Activated CD4-positive, alpha-beta T cell treated with anti-CD3 and anti-CD28 coated beads, Interleukin-2, amount 10 ng/mL, durations not matched to agents 7 days and 5 days (primary cell): ENCODE measurements at regions not wholly inside any gene's neighbourhood (a gene's known extent, or its start where the extent isn't known, plus 50 kb on each side); places are given as distances from the start of the nearest gene placed in this dataset.

ENCODE experiments used
- CTCF ChIA-PET: fragments of 350-600 bp; sonication (Branson Sonifier 250); formaldehyde crosslinking; loops from one replicate; lab custom pipeline; 2021; ENCODE audit warnings: antibody characterized with exemption; lab: Charles Lee
- POLR2A ChIA-PET: fragments of 350-600 bp; sonication (Branson Sonifier 250); formaldehyde crosslinking; loops from one replicate; lab custom pipeline; 2021; ENCODE audit warnings: antibody characterized with exemption; lab: Charles Lee
- DNase-seq: peaks from one replicate; pipeline ENCODE4 v3.0.0-alpha.2; 2020
- H3K27ac Mint-ChIP-seq: one replicate; pipeline ENCODE4 v1.8.0; 2021; ENCODE audit warnings: mild to moderate bottlenecking, moderate library complexity, mixed read lengths
- H3K27me3 Mint-ChIP-seq: one replicate; pipeline ENCODE4 v1.8.0; 2021; ENCODE audit warnings: mixed read lengths
- H3K36me3 Mint-ChIP-seq: one replicate; pipeline ENCODE4 v1.8.0; 2021; ENCODE audit warnings: low read depth, mixed read lengths
- H3K4me1 Mint-ChIP-seq: one replicate; pipeline ENCODE4 v1.8.0; 2021; ENCODE audit warnings: mixed read lengths
- H3K4me3 Mint-ChIP-seq: one replicate; pipeline ENCODE4 v1.8.0; 2021; ENCODE audit warnings: mild to moderate bottlenecking, moderate library complexity, mixed read lengths
- H3K9me3 Mint-ChIP-seq: one replicate; pipeline ENCODE4 v1.8.0; 2021; ENCODE audit warnings: mixed read lengths

- Mint-ChIP-seq H3K4me1 (no peaks in the 10 kb centered on the region), H3K27me3 (no peaks in the 10 kb centered on the region), H3K4me3 (no peak overlapping the region), H3K9me3 (no peaks in the 10 kb centered on the region), H3K36me3 (no peaks in the 10 kb centered on the region), H3K27ac (no peak overlapping the region)
- CTCF ChIA-PET: no interaction called here
- DNase-seq: no peak
- POLR2A ChIA-PET: no interaction called here
These were observed 693.3 kb upstream of the KLHL29 start for GRCh38 chr2:22691666-22692065.

DNA sequence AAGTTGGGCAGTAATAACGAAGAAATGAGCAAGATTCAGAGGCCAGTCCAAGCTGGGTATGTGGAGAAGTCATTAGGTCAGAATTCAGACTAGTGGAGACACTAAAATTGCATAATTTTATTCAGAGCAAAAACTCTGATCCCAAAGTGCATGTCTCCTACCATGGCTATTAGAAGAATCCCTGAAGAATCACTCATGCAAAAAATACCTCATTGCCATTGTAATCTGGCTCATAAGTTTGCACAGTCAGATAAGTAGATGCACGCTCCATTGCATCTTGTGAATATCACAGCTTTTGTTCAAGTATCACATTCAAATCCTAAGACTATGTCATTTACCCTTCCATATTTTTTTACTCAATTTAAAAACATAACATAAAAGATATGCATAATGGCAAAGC, 692.2 kb upstream of the KLHL29 start:
- H3K36me3 Mint-ChIP-seq: no peaks in the 10 kb centered on the region
- no peak overlapping the region for H3K4me3 Mint-ChIP-seq
- POLR2A ChIA-PET: no interaction called here
- no peaks in the 10 kb centered on the region for H3K27me3 Mint-ChIP-seq
- H3K9me3 Mint-ChIP-seq: no peaks in the 10 kb centered on the region
- CTCF ChIA-PET: no interaction called here
- DNase-seq: no peak
- no peaks in the 10 kb centered on the region for H3K4me1 Mint-ChIP-seq
- H3K27ac Mint-ChIP-seq: no peak overlapping the region

GRCh38 chr2:22694300-22694699, 690.7 kb upstream of the KLHL29 start:
- CTCF ChIA-PET: no interaction called here
- Mint-ChIP-seq H3K36me3 (no peaks in the 10 kb centered on the region), H3K27me3 (no peaks in the 10 kb centered on the region), H3K27ac (no peak overlapping the region), H3K9me3 (no peaks in the 10 kb centered on the region), H3K4me3 (no peak overlapping the region), H3K4me1 (no peaks in the 10 kb centered on the region)
- POLR2A ChIA-PET: interaction anchor here (0.5 kb wide), 1 partner anchor 147 kb away, joined by 3 read pairs; no protein-coding TSS in a partner anchor
- DNase-seq: no peak

DNA sequence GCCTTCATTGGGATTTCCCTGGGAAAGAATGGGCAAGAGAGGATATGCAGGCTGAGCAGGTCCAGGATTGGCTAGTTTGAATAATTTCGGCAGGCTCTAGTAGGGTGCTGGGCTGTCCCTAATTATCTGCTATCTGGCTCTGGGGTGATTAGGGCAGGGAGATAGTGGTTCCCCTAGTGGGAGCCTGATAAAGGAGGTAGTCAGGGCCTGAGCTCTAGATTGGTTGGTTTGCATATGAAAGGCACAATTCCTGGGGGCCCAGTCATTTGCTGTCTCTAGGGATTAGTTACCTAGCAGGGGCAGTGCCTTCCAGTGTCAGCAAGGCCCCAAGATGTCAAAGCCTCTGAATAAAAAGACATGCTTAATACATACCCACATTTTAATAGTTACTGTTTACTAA, 690.1 kb upstream of the KLHL29 start:
- POLR2A ChIA-PET: no interaction called here
- H3K9me3 Mint-ChIP-seq: no peaks in the 10 kb centered on the region
- no peak overlapping the region for H3K4me3 Mint-ChIP-seq
- H3K27me3 Mint-ChIP-seq: no peaks in the 10 kb centered on the region
- CTCF ChIA-PET: no interaction called here
- H3K4me1 Mint-ChIP-seq: no peaks in the 10 kb centered on the region
- no peak for DNase-seq
- no peaks in the 10 kb centered on the region for H3K36me3 Mint-ChIP-seq
- H3K27ac Mint-ChIP-seq: no peak overlapping the region

DNA sequence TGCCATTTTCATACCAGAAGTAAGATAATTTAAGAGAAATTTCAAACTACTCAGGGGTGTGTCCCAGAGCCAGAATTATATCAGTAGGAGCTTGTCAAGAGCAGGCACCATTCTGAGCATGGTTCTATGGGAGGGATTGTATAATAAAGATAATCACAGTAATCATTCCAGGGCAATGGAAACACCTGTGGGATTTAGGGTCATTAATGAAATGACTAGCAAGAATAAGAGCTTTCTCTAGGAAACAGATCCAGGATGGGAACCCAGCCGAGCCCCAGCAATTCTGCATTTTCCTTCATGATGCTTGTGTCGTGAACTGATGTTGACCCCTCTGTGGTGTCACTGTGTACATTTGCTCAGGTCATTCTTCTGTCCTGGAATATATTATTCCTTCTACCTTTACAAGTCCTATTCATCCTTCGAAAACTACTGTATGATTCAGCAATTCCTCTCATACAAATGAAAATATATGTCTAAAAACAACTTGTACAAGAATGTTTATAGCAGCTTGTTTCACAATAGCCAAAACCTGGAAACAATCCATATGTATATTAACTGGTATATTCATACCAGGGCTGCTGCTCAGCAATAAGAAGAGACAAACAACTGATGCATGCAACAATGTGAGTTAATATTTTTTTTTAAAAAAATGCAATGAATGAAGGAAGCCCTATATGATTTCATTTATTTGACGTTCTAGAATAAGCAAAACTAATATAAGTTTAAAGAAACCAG, 687.8 kb upstream of the KLHL29 start:
- H3K9me3 Mint-ChIP-seq: no peaks in the 10 kb centered on the region
- H3K4me1 Mint-ChIP-seq: no peaks in the 10 kb centered on the region
- no peaks in the 10 kb centered on the region for H3K36me3 Mint-ChIP-seq
- H3K27me3 Mint-ChIP-seq: no peaks in the 10 kb centered on the region
- ChIA-PET CTCF (no interaction called here), POLR2A (no interaction called here)
- H3K4me3 Mint-ChIP-seq: no peak overlapping the region
- DNase-seq: no peak
- H3K27ac Mint-ChIP-seq: no peak overlapping the region

GRCh38 chr2:22701561-22702160, 683.3 kb upstream of the KLHL29 start:
- DNase-seq: no peak
- Mint-ChIP-seq H3K27ac (no peak overlapping the region), H3K27me3 (no peaks in the 10 kb centered on the region), H3K4me1 (no peaks in the 10 kb centered on the region), H3K36me3 (no peaks in the 10 kb centered on the region), H3K9me3 (peaks cover 4% of the 10 kb centered on the region), H3K4me3 (no peak overlapping the region)
- POLR2A ChIA-PET: no interaction called here
- CTCF ChIA-PET: no interaction called here

DNA sequence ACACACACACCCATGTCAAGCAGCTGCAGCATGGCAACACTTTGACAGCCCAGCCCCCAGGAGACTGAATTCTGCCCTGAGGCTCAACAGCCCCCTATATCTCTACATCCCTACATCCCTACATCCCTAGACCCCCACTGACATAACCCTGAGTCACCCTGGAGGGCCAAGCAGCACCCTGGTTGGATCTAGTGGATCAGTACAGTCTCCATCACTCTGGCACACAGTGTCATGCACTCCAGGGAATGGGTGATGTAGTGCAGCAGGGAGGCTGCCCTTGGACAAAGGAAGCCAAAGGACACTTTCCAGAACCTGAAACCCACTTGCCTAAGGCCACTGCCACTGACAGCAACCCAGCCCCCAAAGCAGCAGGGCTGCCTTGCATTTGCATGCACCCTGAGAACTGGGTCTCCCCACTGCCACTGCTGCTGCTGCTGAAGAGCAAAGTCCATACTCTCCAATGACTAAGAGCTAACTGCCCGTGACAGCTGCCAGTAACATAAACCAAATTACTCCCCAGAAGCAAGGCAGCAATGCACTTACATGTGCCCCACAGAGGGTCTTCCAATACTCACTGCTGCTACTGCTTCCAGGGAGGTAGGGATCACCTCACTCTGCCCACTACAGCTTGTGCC, 681.6 kb upstream of the KLHL29 start:
- DNase-seq: no peak
- H3K9me3 Mint-ChIP-seq: peaks cover 7% of the 10 kb centered on the region
- POLR2A ChIA-PET: no interaction called here
- no peaks in the 10 kb centered on the region for H3K27me3 Mint-ChIP-seq
- no peak overlapping the region for H3K27ac Mint-ChIP-seq
- H3K36me3 Mint-ChIP-seq: no peaks in the 10 kb centered on the region
- H3K4me1 Mint-ChIP-seq: no peaks in the 10 kb centered on the region
- H3K4me3 Mint-ChIP-seq: no peak overlapping the region
- CTCF ChIA-PET: no interaction called here

DNA sequence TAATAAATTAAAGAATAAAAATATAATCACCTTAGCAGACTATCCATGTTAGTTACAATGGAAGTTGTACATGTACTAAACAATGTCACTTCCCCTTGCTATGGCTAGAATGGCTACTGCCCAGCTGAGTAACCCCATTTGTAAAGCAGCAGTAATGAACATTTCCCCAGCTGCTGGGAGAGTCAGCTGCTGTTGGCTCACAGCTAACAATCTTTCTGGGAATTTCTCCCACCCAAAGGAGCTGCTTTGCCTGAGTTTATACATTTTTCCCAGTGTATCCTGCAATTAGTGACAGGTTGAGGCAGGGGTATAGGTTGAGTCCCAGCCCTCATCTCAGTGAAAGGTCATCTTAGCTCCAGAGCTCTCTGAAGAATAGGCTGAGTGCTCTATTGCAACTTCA, 665.6 kb upstream of the KLHL29 start:
- Mint-ChIP-seq H3K36me3 (no peaks in the 10 kb centered on the region), H3K4me1 (no peaks in the 10 kb centered on the region), H3K9me3 (peaks cover 11% of the 10 kb centered on the region), H3K4me3 (no peak overlapping the region), H3K27ac (no peak overlapping the region), H3K27me3 (no peaks in the 10 kb centered on the region)
- POLR2A ChIA-PET: no interaction called here
- CTCF ChIA-PET: no interaction called here
- no peak for DNase-seq

- Mint-ChIP-seq H3K9me3 (peaks cover 13% of the 10 kb centered on the region), H3K27ac (no peak overlapping the region), H3K27me3 (no peaks in the 10 kb centered on the region), H3K36me3 (no peaks in the 10 kb centered on the region), H3K4me3 (no peak overlapping the region), H3K4me1 (no peaks in the 10 kb centered on the region)
- no peak for DNase-seq
- POLR2A ChIA-PET: no interaction called here
- CTCF ChIA-PET: no interaction called here
These were observed 655.5 kb upstream of the KLHL29 start for GRCh38 chr2:22729466-22729865.

DNA sequence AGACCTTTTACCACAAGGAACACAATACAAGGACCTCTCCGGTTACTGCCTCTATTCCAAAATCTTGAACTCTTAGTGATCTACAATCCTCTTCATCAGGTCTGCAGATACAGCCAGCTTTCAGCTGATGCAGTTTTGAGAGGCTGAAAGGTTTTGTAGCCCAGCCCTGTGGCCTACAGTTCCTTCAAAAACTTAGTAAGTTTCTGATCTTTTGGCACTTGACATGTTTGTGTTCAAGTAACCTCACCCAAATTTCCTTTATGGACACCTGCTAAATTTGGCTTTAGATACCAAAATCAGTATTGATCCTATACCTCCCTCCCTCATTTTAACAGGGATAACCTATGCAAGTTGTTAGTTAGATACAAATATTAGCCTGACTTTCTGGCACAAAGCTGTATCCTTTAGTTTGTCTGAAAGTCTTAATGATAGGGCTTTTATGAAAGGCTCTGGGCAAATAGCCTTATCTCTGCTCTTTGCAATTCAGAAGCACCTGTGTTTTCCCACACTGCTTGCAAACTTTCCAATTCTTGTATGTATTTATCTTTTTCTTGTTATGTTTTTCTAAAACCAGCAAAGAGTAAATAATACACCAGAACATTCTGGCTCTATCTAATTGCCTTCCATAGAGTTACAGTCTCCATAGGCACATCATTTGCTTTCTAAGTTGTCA, 650.5 kb upstream of the KLHL29 start:
- H3K27ac Mint-ChIP-seq: no peak overlapping the region
- no peak overlapping the region for H3K4me3 Mint-ChIP-seq
- no peaks in the 10 kb centered on the region for H3K27me3 Mint-ChIP-seq
- ChIA-PET POLR2A (no interaction called here), CTCF (no interaction called here)
- peaks cover 8% of the 10 kb centered on the region for H3K9me3 Mint-ChIP-seq
- H3K4me1 Mint-ChIP-seq: no peaks in the 10 kb centered on the region
- no peak for DNase-seq
- H3K36me3 Mint-ChIP-seq: no peaks in the 10 kb centered on the region

DNA sequence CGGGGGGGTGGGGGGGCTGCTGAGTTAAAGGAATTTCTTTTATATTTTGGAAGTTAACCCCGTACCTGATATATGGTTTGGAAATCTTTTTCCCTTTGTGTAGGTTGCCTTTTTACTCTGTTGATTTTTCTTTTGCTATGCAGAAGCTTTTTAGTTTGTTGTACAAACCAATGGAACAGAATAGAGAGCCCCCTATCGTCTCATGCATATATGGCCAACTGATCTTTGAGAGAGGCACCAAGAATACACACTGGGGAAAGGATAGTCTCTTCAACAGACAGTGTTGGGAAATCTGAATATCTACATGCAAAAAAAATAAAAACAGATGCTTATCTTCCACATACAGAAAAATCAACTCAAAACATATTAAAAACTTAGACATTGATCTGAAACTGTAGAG, 647.8 kb upstream of the KLHL29 start:
- Mint-ChIP-seq H3K36me3 (no peaks in the 10 kb centered on the region), H3K27ac (no peak overlapping the region), H3K4me3 (no peak overlapping the region), H3K27me3 (no peaks in the 10 kb centered on the region), H3K4me1 (no peaks in the 10 kb centered on the region), H3K9me3 (peaks cover 2% of the 10 kb centered on the region)
- CTCF ChIA-PET: no interaction called here
- POLR2A ChIA-PET: no interaction called here
- DNase-seq: no peak

DNA sequence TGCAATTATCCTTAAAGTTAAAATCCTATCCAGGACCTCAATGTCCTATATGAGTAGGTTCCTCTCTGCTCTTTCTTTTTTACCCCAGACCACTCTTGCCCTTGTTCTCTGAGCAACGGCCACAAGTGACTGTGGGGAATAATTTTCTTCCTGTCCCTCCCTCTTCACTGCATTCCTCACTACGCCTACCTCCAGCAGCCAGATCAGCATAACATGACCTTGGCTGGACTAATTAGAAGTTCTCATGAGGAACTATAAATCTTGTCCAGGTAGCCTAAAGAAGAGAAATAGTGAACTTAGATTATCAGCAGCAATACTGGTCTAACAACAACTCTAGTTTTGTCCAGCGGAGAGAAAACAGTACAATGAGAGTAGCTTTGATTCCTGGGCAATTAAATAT, 643.8 kb upstream of the KLHL29 start:
- DNase-seq: no peak
- ChIA-PET CTCF (no interaction called here), POLR2A (no interaction called here)
- no peaks in the 10 kb centered on the region for H3K4me1 Mint-ChIP-seq
- H3K27ac Mint-ChIP-seq: no peak overlapping the region
- no peaks in the 10 kb centered on the region for H3K9me3 Mint-ChIP-seq
- no peaks in the 10 kb centered on the region for H3K27me3 Mint-ChIP-seq
- no peak overlapping the region for H3K4me3 Mint-ChIP-seq
- no peaks in the 10 kb centered on the region for H3K36me3 Mint-ChIP-seq

GRCh38 chr2:22748909-22749308, 636.1 kb upstream of the KLHL29 start:
- ChIA-PET POLR2A (no interaction called here), CTCF (no interaction called here)
- Mint-ChIP-seq H3K27ac (no peak overlapping the region), H3K4me3 (no peak overlapping the region), H3K9me3 (no peaks in the 10 kb centered on the region), H3K4me1 (no peaks in the 10 kb centered on the region), H3K36me3 (no peaks in the 10 kb centered on the region), H3K27me3 (no peaks in the 10 kb centered on the region)
- DNase-seq: no peak
